Hippocampal formation (tissue), 2 donors: ENCODE measurements at regions not wholly inside any gene's neighbourhood (a gene's known extent, or its start where the extent isn't known, plus 50 kb on each side); places are given as distances from the start of the nearest gene placed in this dataset.

Experiments
- DNase-seq, 2 donors: peaks; one replicate each; lab custom pipeline; 2025; lab: John Stamatoyannopoulos, UW

GRCh38 chr5:103428411-103428871 lies 134.1 kb downstream of the NUDT12 start:
- peak in 1 of 2 donors; percentile 7 for DNase-seq

- no peak for DNase-seq
These were observed 135.3 kb downstream of the NUDT12 start for GRCh38 chr5:103427326-103427725.

GRCh38 chr5:103425686-103426454 lies 136.7 kb downstream of the NUDT12 start:
- DNase-seq = no peak

GRCh38 chr5:103424453-103425205 lies 138.0 kb downstream of the NUDT12 start:
- DNase-seq = no peak

- no peak for DNase-seq
These were observed 138.6 kb downstream of the NUDT12 start for GRCh38 chr5:103424026-103424425.

GRCh38 chr5:103422756-103423155 lies 139.8 kb downstream of the NUDT12 start:
- DNase-seq = no peak

GRCh38 chr5:103414604-103415003 lies 148.0 kb downstream of the NUDT12 start:
- DNase-seq = no peak

GRCh38 chr5:103411711-103412110 lies 150.9 kb downstream of the NUDT12 start:
- DNase-seq = no peak

GRCh38 chr5:103410172-103410571 lies 151.6 kb downstream of the MACIR start:
- DNase-seq = no peak

GRCh38 chr5:103409013-103409670 lies 150.6 kb downstream of the MACIR start:
- DNase-seq = no peak

- no peak for DNase-seq
These were observed 149.8 kb downstream of the MACIR start for GRCh38 chr5:103408408-103408807.

GRCh38 chr5:103407402-103407801 lies 148.8 kb downstream of the MACIR start:
- no peak for DNase-seq

GRCh38 chr5:103404483-103404882 lies 145.9 kb downstream of the MACIR start:
- no peak for DNase-seq

- DNase-seq = no peak
These were observed 144.3 kb downstream of the MACIR start for GRCh38 chr5:103402851-103403250.

GRCh38 chr5:103397739-103398581 lies 139.4 kb downstream of the MACIR start:
- DNase-seq = no peak

- no peak for DNase-seq
These were observed 136.1 kb downstream of the MACIR start for GRCh38 chr5:103394676-103395075.

- no peak for DNase-seq
These were observed 134.7 kb downstream of the MACIR start for GRCh38 chr5:103393101-103393754.

GRCh38 chr5:103391659-103392058 lies 133.1 kb downstream of the MACIR start:
- DNase-seq = no peak

- DNase-seq = peak in 1 of 2 donors; percentile 44
These were observed 131.3 kb downstream of the MACIR start for GRCh38 chr5:103389846-103390245.

- DNase-seq = no peak
These were observed 130.8 kb downstream of the MACIR start for GRCh38 chr5:103389357-103389756.

GRCh38 chr5:103385722-103386121 lies 127.2 kb downstream of the MACIR start:
- DNase-seq = no peak
